Kidney glomerular epithelial cell (primary cell): ENCODE measurements at regions not wholly inside any gene's neighbourhood (a gene's known extent, or its start where the extent isn't known, plus 50 kb on each side); places are given as distances from the start of the nearest gene placed in this dataset.

Source experiments
- DNase-seq: peaks from one replicate; lab custom pipeline; 2025; lab: John Stamatoyannopoulos, UW

DNA sequence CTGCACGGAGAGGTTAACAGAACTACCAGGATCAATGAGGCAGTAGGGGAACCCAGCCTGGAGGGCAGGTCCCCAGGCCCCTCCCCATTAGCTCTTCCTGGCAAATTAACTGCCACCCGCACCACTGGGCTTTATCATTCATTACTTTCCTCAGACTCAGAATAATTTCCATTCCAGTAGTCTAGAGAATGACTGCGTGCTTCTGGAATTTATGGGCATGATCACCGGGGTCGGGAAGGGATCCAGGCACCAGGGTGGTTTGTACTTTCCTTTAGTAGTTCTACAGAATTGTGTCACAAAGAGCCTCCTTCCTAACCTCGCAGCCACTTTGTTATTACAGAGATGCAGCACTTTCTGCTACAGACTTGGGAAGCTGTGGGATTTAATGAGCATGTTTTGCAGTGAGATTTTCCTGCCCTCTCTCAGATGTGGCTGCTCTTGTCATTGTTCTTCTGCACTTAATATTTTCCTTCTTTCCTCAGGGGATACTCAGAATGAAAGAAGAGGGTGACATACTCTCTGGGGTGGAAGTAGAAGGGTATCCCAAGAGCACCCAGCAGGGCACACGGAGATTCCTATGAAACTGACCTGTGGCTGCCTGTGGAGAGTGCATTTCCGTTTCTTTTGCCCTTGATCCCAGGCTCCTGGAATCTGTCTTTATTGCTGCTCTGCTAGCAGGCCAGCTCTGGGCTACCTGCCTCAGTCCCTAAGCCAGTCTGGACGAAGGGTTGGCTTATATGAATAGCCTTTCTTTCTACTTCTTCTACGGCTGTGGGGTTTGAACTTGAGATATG, 285.0 kb upstream of the SLC10A2 start:
- DNase-seq, result peak; percentile 30

DNA sequence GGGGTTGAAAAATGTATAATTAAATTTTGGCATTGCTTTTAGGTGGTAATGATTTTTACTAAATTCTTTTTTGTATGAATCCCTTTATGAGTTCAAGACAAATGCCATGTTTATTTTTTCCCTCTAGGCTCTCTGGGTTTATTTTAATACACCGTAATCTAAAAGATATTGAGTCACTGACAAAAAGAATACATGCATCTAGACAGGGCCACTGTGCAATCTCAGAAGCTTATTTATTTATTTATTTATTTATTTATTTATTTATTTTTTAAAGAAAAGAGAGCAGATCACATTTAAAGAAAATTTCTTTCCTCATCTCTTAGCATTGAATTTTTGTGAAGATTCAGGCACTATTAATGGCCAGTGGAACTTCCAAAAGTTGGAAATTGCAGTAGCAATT, 283.9 kb upstream of the SLC10A2 start:
- DNase-seq, result no peak

DNA sequence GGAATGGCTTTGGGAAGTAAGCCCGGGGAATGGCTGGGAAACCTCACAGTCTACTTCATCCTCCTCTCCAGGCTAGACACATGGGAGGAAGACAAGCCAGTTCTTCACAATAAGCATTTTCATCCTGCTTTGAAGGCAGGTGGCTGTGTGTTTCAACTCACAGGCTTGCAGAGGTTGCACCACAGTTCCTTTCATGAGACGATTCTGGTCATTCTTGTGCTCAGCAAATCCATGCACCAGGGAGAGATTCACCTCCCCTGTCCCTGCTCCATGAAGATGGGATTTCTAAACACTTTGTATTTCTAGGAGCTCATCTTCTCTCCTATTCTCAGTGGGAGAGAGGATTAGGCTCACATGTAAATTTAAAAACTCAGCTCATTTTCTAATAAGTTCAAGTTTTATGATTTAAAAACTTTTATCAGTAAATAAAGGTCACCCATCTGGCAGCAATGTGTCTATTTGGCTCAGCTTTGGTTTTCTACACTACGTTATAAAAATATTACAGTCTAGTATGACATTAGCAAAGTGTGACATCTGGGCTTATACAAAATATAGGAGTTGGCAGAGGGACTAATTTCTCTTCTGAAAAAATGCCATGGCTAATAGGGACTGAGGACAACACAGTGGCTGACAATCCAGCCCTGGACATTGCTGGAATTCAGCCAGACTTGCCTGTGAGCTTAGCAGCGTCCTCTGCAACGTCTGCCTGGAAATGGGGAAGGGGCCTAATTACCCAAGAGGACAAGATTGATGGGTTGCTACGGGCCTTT, 283.2 kb upstream of the SLC10A2 start:
- DNase-seq, result no peak

DNA sequence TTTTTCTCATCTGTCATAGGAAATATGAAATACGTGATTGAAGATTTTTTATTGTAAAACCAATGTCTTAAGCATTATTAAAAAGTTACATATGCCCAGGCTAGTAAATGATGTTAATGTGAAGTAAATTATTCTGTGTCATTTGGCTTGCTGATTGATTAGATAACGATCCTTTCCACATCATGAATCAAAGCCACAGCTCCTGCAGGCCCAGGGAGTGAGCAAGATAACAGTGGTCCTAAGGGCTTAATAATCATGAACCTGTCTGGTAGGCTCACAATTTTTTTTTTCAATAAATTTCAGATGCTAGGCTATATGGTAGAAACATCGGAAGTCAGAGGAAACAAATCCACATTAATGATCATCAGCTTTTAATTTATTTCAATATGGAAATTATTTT, 269.0 kb upstream of the SLC10A2 start:
- DNase-seq, result no peak

DNA sequence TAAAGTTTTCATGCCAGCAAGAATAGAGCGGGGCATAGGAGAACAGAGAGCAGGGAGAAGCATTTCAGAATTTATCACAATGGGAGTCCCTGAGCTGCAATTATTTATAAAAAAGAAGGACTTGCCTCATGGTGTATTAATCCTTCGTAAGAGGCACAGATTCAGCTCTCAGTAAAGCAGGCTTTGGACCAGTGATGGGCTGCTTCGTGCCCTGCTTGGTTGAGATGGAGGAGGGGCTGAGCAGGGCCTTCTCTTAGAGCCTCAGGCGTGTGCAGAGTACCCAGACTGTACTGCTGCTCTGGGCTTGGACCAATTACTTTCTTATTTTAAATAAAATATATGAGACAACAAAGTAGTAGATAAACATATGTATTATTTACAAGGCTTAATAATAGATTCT, 265.7 kb upstream of the SLC10A2 start:
- no peak for DNase-seq

DNA sequence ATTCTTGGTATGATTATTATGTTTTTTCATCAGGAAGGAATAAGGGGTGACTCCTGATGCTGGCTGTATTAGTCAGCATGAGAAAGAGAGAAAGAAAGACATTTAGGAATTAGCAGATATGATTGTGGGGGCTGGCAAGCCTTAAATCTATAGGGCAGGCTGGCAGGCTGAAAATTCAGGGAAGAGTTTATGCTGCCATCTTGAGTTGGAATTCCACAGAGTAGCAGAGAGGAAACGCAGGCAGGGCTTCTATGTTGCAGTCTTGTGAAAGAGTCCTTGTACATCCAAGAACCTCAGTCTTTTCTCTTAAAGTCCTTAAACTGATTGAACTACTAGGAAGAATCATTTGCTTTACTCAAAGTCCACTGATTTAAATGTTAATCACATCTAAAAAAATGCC, 262.7 kb upstream of the SLC10A2 start:
- no peak for DNase-seq

DNA sequence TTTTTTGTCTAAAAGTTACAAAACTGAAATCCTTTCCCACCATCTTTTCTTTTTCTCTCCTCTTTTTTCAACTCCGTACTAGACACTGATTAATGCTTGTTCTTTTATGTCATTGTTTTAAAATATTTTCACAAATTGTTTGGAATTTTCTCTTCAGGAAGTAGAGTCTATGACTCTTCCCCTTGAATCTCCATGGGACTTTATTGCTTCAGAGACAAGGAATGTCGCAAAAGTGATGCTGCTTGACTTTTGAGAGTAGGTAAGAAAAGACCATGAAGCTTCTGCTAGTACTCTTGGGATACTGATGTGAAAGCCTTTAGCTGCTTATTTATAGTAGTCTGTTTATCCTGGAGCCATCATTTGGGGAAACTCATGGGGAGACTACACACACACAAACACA, 260.1 kb upstream of the SLC10A2 start:
- no peak for DNase-seq

DNA sequence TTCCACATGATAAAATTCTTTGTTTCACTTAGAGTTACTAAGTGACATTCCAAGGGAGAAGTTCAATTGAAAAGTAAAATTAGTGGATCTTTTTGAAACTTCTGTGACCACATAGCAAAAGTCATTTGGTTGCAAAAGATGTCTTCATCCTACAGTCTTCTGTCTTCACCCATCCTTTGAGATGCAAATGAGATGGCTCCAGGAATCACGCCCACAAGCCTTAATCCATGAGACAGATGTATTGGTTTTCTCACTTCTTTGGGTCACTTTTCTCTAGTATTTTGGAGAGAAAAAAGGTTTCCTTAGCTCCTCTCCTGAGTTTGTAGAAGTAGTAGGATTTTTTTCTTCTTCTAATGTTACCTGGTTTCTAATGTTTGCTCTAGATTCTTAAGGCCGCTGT, 259.5 kb upstream of the SLC10A2 start:
- DNase-seq, result no peak

DNA sequence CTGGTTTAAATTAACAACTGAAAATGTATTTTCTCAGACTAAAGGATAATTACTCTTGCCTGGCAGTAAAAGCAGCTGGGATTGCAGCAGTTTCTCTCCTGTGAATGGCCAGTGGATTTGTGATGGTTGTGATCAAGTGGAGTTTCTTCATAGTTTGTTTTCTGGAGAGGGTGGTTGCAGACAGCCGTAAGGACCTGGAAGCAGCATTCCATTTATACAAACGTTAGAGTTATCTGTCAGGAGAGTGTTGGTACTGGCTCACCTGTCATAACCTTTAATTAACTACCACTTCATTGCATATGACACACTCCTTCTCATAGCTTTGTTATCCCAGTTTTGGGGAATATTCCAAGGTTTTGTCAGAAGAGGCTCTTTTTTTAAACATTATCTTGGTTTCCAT, 258.4 kb upstream of the SLC10A2 start:
- no peak for DNase-seq

DNA sequence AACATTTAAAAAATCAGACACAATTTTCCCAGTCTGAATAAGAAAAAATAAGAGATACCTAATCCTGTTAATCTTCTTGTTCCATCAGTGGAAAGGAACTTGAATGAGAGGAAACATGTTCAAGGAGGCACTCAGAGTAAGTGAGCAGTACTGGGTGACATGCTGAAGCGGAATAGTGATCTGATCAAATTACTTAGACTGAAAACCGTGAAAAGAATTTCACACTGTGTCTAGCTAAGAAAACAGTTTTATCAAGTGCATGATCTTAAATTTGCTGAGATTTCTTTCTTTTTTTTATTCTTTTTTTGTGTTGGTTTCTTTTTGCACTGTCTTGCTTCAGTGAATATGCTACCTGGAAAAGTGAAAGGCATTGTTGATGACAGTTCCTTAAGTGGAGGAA, 249.5 kb upstream of the SLC10A2 start:
- no peak for DNase-seq

DNA sequence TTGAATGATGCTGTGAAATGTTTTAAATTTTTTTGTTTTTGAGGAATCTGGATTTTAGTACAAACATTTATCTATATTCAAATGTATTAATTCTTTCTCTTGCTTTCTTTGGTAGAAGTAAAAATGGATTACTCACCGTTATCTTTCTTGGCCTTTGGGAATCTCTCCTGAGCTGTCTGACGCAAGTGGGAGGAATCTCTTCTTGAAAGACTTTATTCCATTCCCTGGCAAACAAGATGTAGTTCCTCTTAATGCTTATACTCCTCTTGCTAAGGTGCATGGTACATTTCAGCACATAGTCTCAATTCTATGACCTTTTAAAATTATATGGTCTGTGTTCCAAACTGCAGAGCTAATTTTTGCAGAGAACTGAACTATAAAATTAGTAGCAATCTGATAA, 246.2 kb upstream of the SLC10A2 start:
- no peak for DNase-seq

DNA sequence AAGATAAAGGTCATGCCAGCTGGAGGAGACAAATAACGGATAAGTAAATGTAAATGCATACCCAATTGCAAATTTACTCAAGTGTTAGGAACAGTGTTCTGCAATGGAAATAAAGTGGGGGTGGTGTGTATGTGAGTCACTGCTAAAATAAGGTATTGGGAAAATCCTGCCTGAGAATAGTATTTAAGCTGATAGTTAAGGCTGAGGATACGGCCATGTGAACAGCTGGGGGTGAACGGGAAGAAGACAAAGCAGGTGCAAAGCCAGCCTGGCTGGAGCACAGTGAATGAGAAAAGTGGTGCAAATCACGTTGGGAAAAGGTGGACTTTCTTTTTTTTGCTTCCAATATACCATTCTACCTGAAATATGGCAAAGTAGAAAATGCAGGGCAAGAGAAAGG, 242.4 kb upstream of the SLC10A2 start:
- no peak for DNase-seq

DNA sequence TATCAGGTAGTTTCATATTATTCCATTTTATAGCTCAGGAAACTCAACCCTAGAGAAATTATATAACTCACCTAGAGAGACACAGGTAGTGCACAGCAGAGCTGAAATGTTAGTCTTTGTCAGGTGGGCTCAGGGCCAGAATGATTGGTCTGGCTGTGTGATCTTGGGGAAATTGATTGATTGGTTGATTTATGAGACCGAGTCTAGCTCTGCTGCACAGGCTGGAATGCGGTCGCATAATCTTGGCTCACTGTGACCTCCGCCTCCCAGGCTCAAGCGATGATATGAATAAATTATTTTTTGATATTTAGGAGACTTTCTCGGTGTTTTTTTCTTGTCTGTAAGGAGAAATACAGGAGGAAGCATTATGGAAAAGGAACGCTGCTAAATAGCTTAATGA, 239.9 kb upstream of the SLC10A2 start:
- DNase-seq, result no peak

DNA sequence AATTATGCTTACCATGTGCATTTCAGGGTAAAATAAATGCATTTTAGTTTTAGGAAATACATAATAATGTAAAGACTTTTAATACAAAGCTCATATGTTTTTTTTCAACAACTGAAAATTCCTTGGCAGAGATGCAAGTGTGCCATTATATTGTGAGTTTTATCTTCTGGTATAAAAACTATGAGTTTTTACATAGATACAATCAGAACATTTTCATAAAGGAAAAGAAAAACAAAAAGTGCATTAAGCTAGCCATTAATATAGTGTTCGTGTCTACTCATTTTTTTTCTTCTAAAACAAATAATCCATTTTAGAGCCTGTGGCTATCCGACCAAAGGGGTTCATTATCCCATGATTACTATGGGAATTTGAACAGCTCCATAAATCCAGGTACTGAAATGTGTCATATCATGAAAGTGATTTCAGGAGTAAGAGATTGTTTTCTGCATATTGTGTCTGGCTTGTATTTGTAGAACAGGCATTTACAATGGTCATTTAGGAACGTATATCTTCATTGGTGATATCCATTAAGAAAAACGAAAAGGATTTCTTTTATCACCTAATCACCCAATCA, 236.9 kb upstream of the SLC10A2 start:
- DNase-seq, result no peak

DNA sequence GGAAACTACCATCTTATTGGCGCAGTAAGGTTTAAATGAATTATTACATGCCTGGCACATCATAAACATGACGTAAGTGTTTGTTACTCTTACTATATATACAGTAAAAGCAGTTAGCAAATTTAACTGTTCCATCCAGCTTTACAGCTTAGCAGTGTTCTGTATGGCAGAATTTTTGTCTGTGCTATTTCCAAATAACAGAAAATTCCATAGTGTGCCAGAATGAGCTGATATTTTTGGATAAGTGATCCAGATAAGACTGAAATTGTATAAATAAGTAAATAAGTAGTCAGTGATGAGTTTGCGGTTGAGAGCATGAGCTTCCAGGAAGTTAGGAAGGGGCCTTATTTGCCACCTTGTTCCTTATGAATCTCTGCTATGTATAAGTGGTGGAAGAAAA, 236.5 kb upstream of the SLC10A2 start:
- no peak for DNase-seq

DNA sequence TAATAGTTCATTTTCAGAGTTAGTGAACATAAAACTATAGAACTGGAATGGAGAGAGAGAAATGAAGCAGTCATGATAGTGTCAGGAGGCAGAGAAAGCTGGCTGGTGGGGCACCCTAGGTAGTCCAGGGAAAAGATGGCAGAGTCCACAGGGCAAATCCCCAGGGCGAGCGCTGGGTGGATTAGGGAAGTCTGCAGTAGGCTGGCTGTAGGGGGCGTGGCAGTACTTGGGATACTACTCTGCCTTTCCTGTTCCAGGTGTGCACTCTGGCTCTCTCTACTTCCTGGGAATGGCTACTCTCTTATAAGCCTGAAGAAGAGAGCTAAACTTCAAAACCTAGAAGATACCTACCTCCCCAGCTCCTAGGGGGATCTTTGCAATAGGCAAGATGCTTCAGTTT, 232.9 kb upstream of the SLC10A2 start:
- DNase-seq, result no peak

DNA sequence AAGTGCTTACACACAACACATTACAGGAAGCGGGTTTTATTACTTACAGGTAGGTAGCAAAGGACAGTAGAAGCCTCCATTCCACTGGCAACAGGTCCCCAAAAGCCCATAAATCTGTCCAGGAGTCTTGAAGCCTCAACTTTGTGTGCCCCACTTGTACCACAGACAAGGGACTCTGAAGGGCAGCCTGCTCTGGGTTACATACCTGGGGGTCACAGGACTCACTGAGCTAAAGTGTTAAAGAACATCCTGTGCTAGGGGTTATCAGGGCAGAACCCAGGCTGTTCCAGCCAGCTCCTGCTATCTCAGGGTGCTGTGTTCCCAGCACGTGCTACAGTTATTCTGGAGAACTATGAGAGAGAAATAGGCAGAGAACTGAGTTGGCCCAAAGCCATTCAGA, 230.9 kb upstream of the SLC10A2 start:
- DNase-seq, result no peak

DNA sequence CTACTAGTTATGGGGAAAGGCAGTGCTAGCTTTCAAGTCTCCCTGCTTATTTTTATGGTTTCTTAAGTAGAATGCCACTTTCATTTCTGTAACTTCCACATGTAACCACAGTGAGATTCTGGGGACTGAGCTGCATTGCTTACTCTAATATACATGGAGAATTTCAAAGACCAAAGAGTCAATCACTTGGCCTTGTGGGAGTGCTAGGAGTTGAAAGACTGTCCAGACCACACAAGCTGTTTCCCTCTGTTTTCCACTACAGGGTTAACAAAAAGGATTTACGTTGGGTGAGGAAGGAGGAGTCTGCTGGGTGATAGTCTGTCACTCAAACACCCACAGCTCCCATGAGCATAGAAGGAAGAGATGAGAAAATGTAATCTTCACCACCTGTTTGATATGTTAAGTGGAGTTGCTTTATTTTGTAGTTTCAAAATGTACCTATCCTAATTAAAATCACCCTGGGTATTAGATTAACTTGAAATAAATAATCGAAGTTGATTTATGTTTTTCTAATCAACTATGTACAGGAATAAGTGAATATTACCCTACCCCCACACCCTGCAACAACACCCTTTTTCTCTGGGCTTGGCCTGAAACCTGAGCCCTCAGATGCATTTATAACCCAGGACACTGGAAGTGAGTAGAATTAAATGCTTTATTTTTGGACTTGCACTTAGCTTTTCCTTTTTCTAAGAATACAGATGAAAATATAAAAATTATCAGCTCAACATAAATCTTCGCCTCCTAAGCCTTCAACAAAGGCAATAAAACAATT, 225.8 kb upstream of the SLC10A2 start:
- DNase-seq, result no peak

DNA sequence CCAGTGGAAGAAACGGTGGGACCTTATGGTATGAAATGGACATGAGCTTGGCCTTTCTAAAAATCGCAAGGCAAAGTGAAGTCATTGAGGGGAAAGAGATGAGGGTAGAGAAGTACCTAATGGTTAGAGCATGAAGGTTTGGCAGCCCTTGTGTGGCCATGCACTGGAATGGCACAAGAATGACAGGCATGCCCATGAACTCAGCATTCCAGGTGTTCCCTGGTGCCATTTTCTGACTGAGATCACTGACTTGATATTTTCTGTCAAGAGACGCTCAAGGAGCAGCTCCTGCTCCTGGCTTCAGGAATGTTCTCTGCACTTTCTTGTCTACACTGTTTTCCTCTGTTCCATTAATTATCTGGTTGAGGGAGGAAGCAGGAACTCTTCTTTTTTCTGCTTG, 225.0 kb upstream of the SLC10A2 start:
- no peak for DNase-seq

DNA sequence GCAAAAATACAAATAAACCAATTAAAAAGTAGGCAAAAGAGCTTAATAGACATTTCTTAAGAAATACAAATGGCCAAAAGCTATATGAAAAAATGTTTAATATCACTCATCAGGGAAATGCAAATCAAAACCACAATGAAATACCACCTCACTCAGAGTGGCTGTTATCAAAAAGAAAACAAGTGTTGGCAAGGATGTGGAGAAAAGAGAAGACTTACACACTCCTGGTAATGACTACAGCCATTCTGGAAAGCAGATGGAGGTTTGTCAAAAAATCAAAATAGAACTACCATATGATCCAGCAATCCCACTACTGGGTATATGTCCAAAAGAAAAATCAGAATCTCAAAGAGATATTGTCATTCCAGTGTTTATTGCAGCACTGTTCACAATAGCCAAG, 223.5 kb upstream of the SLC10A2 start:
- DNase-seq, result peak; percentile 15

DNA sequence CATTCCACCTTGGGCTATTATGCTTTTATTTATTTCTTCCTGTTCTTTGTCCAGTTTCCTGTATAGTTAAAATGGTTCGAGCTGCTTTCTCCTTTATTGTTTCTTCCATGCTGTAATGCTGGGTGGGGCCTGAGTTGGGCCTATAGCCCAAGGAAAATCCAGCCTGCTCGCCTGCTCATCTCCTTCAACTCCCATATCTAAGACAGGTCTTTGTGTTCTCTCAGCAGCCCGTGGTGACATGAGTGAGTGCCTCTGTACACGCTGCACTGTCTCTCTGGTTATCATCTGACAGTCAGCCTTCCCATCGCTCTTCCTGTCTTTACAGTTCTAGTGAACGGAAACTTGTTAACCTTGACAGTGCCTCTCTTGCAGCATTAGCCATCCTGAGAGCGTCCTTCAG, 221.9 kb upstream of the SLC10A2 start:
- DNase-seq, result no peak

DNA sequence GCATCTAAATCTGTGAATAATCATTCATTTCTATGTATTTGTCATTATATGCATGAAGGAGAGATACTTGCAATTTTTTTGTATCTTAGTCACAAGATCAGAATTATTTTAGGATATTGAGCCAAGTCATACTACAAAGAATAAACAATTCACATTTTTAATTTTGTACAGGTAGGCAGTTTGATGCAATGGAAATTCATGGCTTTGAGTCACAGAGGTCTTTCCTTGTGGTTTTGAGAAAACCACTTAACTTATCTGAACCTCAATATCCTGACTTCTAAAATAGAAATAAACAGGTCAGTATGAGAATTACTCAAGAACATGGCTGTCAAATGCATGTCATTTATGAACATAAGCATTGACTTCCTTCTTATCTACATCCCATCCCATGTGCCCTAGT, 221.4 kb upstream of the SLC10A2 start:
- no peak for DNase-seq

DNA sequence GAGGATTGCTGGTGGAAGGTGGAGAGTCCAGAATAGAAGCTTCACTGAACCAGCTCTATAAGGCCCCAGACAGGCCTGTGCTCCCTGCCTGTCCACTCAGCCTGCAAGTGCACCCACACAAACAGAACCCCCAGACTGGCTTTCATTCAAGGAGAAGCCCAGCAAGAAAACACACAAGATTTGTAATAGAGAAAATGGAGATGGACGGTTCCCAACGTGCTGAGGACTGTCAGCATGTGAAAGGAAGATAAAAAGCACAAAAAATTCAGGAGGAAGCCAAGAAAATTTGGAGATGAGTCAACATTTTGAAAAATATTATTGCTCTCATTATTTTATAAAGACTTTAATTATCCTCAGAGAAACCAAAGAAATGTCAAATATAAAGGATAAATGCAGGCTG, 218.2 kb upstream of the SLC10A2 start:
- no peak for DNase-seq
